H1 (cell line): ENCODE measurements at regions not wholly inside any gene's neighbourhood (a gene's known extent, or its start where the extent isn't known, plus 50 kb on each side); places are given as distances from the start of the nearest gene placed in this dataset.

ENCODE experiments used
- CTCF ChIA-PET: fragments of 300-600 bp; sonication (Branson Sonifier 250); formaldehyde crosslinking; loops from one replicate; lab custom pipeline; 2021; ENCODE audit not compliant: partially characterized antibody; lab: Charles Lee
- POLR2A ChIA-PET: fragments of 300-600 bp; sonication (Branson Sonifier 250); formaldehyde crosslinking; loops from one replicate; lab custom pipeline; 2021; ENCODE audit warnings: inconsistent platforms; ENCODE audit not compliant: partially characterized antibody; lab: Charles Lee
- DNase-seq, 2 experiments: peaks; one replicate each; pipeline versions ENCODE4 v3.0.0 to v3.0.0-alpha.2; 2010 to 2022; ENCODE audit warnings: low spot score in 2 of 2, low read depth in 1 of 2, mixed read lengths in 1 of 2
- FAIRE-seq: peaks from 2 replicates; lab custom pipeline; 2011; peaks lifted over from hg19 to GRCh38; lab: Jason Lieb, UNC
- H2AFZ ChIP-seq: 2 replicates; pipeline ENCODE4 v1.8.1; 2012; ENCODE audit warnings: low read length, inconsistent platforms
- H2AK5ac ChIP-seq: 2 replicates; pipeline ENCODE4 v1.6.1; 2013; ENCODE audit warnings: low read depth, low read length
- H2BK120ac ChIP-seq: replicated peaks from 2 replicates; pipeline ENCODE3; 2013; ENCODE audit warnings: low read depth, low read length, inconsistent platforms
- H2BK12ac ChIP-seq: 2 replicates; pipeline ENCODE4 v1.6.1; 2013; ENCODE audit warnings: low read depth, low read length
- H2BK15ac ChIP-seq: 2 replicates; pipeline ENCODE4 v1.6.1; 2013; ENCODE audit warnings: low read length
- H2BK20ac ChIP-seq: 2 replicates; pipeline ENCODE4 v1.6.1; 2013; ENCODE audit warnings: low read length
- H2BK5ac ChIP-seq: 2 replicates; pipeline ENCODE4 v1.6.1; 2013; ENCODE audit warnings: low read depth, low read length
- H3K14ac ChIP-seq: 2 replicates; pipeline ENCODE4 v1.6.1; 2013; ENCODE audit warnings: inconsistent platforms; ENCODE audit not compliant: insufficient read length
- H3K18ac ChIP-seq: 2 replicates; pipeline ENCODE4 v1.6.1; 2013; ENCODE audit warnings: low read length; ENCODE audit errors: extremely low read depth
- H3K23ac ChIP-seq: 2 replicates; pipeline ENCODE4 v1.6.1; 2013; ENCODE audit warnings: inconsistent platforms; ENCODE audit not compliant: insufficient read length
- H3K23me2 ChIP-seq: 2 replicates; pipeline ENCODE4 v1.6.1; 2013; ENCODE audit warnings: low read depth, low read length
- H3K27ac ChIP-seq: 2 replicates; pipeline ENCODE4 v1.6.1; 2011; ENCODE audit warnings: low read depth, low read length, inconsistent platforms
- H3K27me3 ChIP-seq, 4 experiments: replicated peaks in 1 of 4; 1 replicate in 1 of 4; 2 replicates in 3 of 4; pipeline versions ENCODE4 v1.6.1 to v1.8.1; 2011 to 2013; ENCODE audit warnings: low read length in 3 of 4, mild to moderate bottlenecking in 3 of 4, inconsistent platforms in 2 of 4, mixed read lengths in 2 of 4, moderate library complexity in 1 of 4; ENCODE audit not compliant: control insufficient read depth in 3 of 4, insufficient read depth in 3 of 4; ENCODE audit errors: extremely low read depth in 1 of 4
- H3K36me3 ChIP-seq, 4 experiments: 2 replicates each; pipeline versions ENCODE4 v1.6.1 to v1.8.1; 2011 to 2013; ENCODE audit warnings: mild to moderate bottlenecking in 4 of 4, low read length in 3 of 4, moderate library complexity in 2 of 4, control low read depth in 1 of 4, inconsistent platforms in 1 of 4; ENCODE audit not compliant: insufficient read depth in 4 of 4, control insufficient read depth in 2 of 4
- H3K4ac ChIP-seq: replicated peaks from 2 replicates; pipeline ENCODE3; 2013; ENCODE audit warnings: low read length, low read depth, mixed read lengths, inconsistent platforms; ENCODE audit not compliant: insufficient read length
- H3K4me1 ChIP-seq, 4 experiments: replicated peaks in 1 of 4; 1 replicate in 1 of 4; 2 replicates in 3 of 4; pipeline versions ENCODE4 v1.6.1 to v1.8.1; 2011 to 2013; ENCODE audit warnings: low read length in 3 of 4, inconsistent platforms in 2 of 4, mixed read lengths in 1 of 4; ENCODE audit not compliant: insufficient read depth in 4 of 4, control insufficient read depth in 3 of 4
- H3K4me2 ChIP-seq, 2 experiments: 2 replicates each; pipeline versions ENCODE4 v1.6.1 to v1.8.1; 2011 to 2013; ENCODE audit warnings: low read depth in 2 of 2, low read length in 2 of 2, control low read depth in 1 of 2, inconsistent platforms in 1 of 2, mild to moderate bottlenecking in 1 of 2; ENCODE audit not compliant: insufficient read depth in 1 of 2
- H3K4me3 ChIP-seq, 4 experiments: fragments of 200-600, 300-600 bp in 1 of 4; sonication (generic), shearing (Covaris generic), sonication (Bioruptor Twin) in 1 of 4; 2 replicates each; pipeline versions ENCODE4 v1.5.1 to v1.8.1; 2011 to 2016; ENCODE audit warnings: low read length in 4 of 4, low read depth in 3 of 4, control low read depth in 2 of 4, inconsistent platforms in 2 of 4, mild to moderate bottlenecking in 2 of 4, mixed read lengths in 1 of 4, moderate library complexity in 1 of 4; ENCODE audit not compliant: insufficient read depth in 2 of 4; ENCODE audit errors: extremely low read depth in 1 of 4
- H3K56ac ChIP-seq: replicated peaks from 2 replicates; pipeline ENCODE3; 2013; ENCODE audit warnings: low read depth, mild to moderate bottlenecking, mixed read lengths, low read length, inconsistent platforms; ENCODE audit not compliant: insufficient read length
- H3K79me1 ChIP-seq: 2 replicates; pipeline ENCODE4 v1.6.1; 2013; ENCODE audit warnings: low read depth, low read length, control low read depth
- H3K79me2 ChIP-seq, 2 experiments: 2 replicates each; pipeline versions ENCODE4 v1.6.1 to v1.8.1; 2012 to 2013; ENCODE audit warnings: low read length in 2 of 2, mild to moderate bottlenecking in 2 of 2, inconsistent platforms in 1 of 2; ENCODE audit not compliant: insufficient read depth in 2 of 2, control insufficient read depth in 1 of 2
- H3K9ac ChIP-seq, 4 experiments: replicated peaks in 1 of 4; 1 replicate in 1 of 4; 2 replicates in 3 of 4; pipeline versions ENCODE4 v1.6.1 to v1.8.1; 2011 to 2013; ENCODE audit warnings: low read depth in 3 of 4, low read length in 3 of 4, control low read depth in 2 of 4, mild to moderate bottlenecking in 2 of 4, moderate library complexity in 2 of 4, inconsistent platforms in 1 of 4; ENCODE audit errors: extremely low read depth in 1 of 4
- H3K9me3 ChIP-seq, 2 experiments: 2 replicates each; pipeline versions ENCODE4 v1.6.1 to v1.8.1; 2012 to 2013; ENCODE audit warnings: mild to moderate bottlenecking in 2 of 2, moderate library complexity in 2 of 2, control low read depth in 1 of 2, inconsistent platforms in 1 of 2, low read depth in 1 of 2, low read length in 1 of 2, mixed read lengths in 1 of 2; ENCODE audit not compliant: insufficient read depth in 2 of 2
- H4K20me1 ChIP-seq, 2 experiments: replicated peaks in 1 of 2; 2 replicates each; pipeline versions ENCODE3 to v1.8.1; 2011 to 2013; ENCODE audit warnings: inconsistent platforms in 2 of 2, low read length in 2 of 2, mild to moderate bottlenecking in 1 of 2; ENCODE audit not compliant: insufficient read depth in 2 of 2, control insufficient read depth in 1 of 2
- H4K5ac ChIP-seq: 2 replicates; pipeline ENCODE4 v1.6.1; 2013; ENCODE audit warnings: low read length, low read depth, mixed read lengths, inconsistent platforms; ENCODE audit not compliant: insufficient read length
- H4K8ac ChIP-seq: 2 replicates; pipeline ENCODE4 v1.8.0; 2013; ENCODE audit warnings: mild to moderate bottlenecking, moderate library complexity, low read length, inconsistent platforms; ENCODE audit not compliant: insufficient read depth; ENCODE audit errors: extremely low read depth
- H4K91ac ChIP-seq: replicated peaks from 2 replicates; pipeline ENCODE3; 2013; ENCODE audit warnings: low read length, mixed read lengths, inconsistent platforms; ENCODE audit not compliant: insufficient read length
- CHD2 ChIP-seq: IDR thresholded peaks from 2 replicates; pipeline ENCODE4 v1.6.1; 2012; ENCODE audit warnings: low read length, improper control_type of control experiment
- TF ChIP-seq, protein P1 (sequence below): IDR thresholded peaks from 2 replicates; pipeline ENCODE4 v1.6.1; 2011; ENCODE audit warnings: low read depth, mild to moderate bottlenecking, low read length; ENCODE audit not compliant: insufficient read depth

DNA sequence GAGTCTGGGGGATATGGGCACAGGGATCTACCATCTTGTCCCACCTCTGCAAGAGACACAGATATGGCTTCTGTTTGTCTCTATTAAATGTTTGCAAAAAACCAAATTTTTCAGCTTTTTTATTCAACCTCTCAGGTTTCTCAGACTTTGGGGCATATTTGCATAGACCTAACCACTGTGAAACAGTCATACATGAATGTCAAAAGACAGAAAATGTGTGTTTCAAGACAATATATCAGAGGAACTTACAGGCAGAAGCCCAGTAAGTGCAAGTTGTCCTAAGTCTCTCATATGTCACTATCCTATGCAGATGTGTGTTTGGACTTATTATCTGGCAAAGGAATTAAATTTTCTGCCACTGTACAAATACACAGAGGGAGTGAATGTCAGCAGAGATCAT is 951.2 kb downstream of the PCDH18 start:
- H4K8ac ChIP-seq, result no peak overlapping the region
- no peak overlapping the region for H3K4me3 ChIP-seq
- no peak overlapping the region for H2BK5ac ChIP-seq
- H2BK12ac ChIP-seq, result no peak overlapping the region
- no peak overlapping the region for H3K27ac ChIP-seq
- no peak overlapping the region for H3K14ac ChIP-seq
- H2AK5ac ChIP-seq, result no peak overlapping the region
- FAIRE-seq, result no peak
- TF ChIP-seq, protein P1, sequence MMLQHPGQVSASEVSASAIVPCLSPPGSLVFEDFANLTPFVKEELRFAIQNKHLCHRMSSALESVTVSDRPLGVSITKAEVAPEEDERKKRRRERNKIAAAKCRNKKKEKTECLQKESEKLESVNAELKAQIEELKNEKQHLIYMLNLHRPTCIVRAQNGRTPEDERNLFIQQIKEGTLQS, result no peak
- TF ChIP-seq CHD2, result no peak
- H3K23ac ChIP-seq, result no peak overlapping the region
- H3K23me2 ChIP-seq, result no peaks in the 10 kb centered on the region
- no peak overlapping the region for H3K56ac ChIP-seq
- no peaks in the 10 kb centered on the region for H3K9me3 ChIP-seq
- no peak overlapping the region for H2BK120ac ChIP-seq
- ChIA-PET POLR2A (no interaction called here), CTCF (no interaction called here)
- H3K18ac ChIP-seq, result no peak overlapping the region
- no peaks in the 10 kb centered on the region for H3K79me1 ChIP-seq
- no peak for DNase-seq
- H3K9ac ChIP-seq, result no peak overlapping the region
- H3K4me2 ChIP-seq, result no peak overlapping the region
- no peaks in the 10 kb centered on the region for H3K79me2 ChIP-seq
- no peak overlapping the region for H3K4ac ChIP-seq
- H3K4me1 ChIP-seq, result no peaks in the 10 kb centered on the region
- H4K91ac ChIP-seq, result no peak overlapping the region
- no peak overlapping the region for H2BK15ac ChIP-seq
- no peaks in the 10 kb centered on the region for H3K36me3 ChIP-seq
- no peak overlapping the region for H4K5ac ChIP-seq
- no peaks in the 10 kb centered on the region for H4K20me1 ChIP-seq
- peaks cover 0 to 1% (median 0%) of the 10 kb centered on the region in 4 experiments; a peak in 1 of 7 replicates for H3K27me3 ChIP-seq
- H2BK20ac ChIP-seq, result no peak overlapping the region
- H2AFZ ChIP-seq, result no peak overlapping the region
